ENCODE measurements at regions not wholly inside any gene's neighbourhood (a gene's known extent, or its start where the extent isn't known, plus 50 kb on each side); places are given as distances from the start of the nearest gene placed in this dataset.
"Not testable (repeated sequence)": the region's sequence is repeated elsewhere in the genome, so short reads cannot be mapped to it uniquely, and the experiment has no call there.

- not testable (repeated sequence) for FAIRE-seq
Measured at GRCh38 chr12:131293071-131294015, 339.6 kb downstream of the ADGRD1 start.

- FAIRE-seq = not testable (repeated sequence)
Measured at GRCh38 chr12:131294716-131295115, 341.0 kb downstream of the ADGRD1 start.

- FAIRE-seq = not testable (repeated sequence)
Measured at GRCh38 chr12:131295117-131295516, 341.4 kb downstream of the ADGRD1 start.

GRCh38 chr12:131295559-131295958, 341.9 kb downstream of the ADGRD1 start:
- not testable (repeated sequence) for FAIRE-seq

GRCh38 chr12:131296136-131296535, 342.4 kb downstream of the ADGRD1 start:
- FAIRE-seq = not testable (repeated sequence)

- not testable (repeated sequence) for FAIRE-seq
Measured at GRCh38 chr12:131296651-131297050, 342.9 kb downstream of the ADGRD1 start.

GRCh38 chr12:131298526-131299369, 345.0 kb downstream of the ADGRD1 start:
- FAIRE-seq = not testable (repeated sequence)

GRCh38 chr12:131299370-131299701, 345.6 kb downstream of the ADGRD1 start:
- FAIRE-seq = not testable (repeated sequence)

- not testable (repeated sequence) for FAIRE-seq
Measured at GRCh38 chr12:131303576-131303975, 349.9 kb downstream of the ADGRD1 start.

- FAIRE-seq = not testable (repeated sequence)
Measured at GRCh38 chr12:131304642-131305041, 350.9 kb downstream of the ADGRD1 start.

GRCh38 chr12:131309700-131310099, 356.0 kb downstream of the ADGRD1 start:
- no peak for FAIRE-seq

- not testable (repeated sequence) for FAIRE-seq
Measured at GRCh38 chr12:131310227-131310969, 356.7 kb downstream of the ADGRD1 start.

- not testable (repeated sequence) for FAIRE-seq
Measured at GRCh38 chr12:131311279-131311722, 357.6 kb downstream of the ADGRD1 start.

GRCh38 chr12:131311764-131312163, 358.1 kb downstream of the ADGRD1 start:
- no peak for FAIRE-seq

- not testable (repeated sequence) for FAIRE-seq
Measured at GRCh38 chr12:131312382-131312781, 358.7 kb downstream of the ADGRD1 start.

GRCh38 chr12:131312793-131313545, 359.3 kb downstream of the ADGRD1 start:
- FAIRE-seq = no peak

- FAIRE-seq = no peak
Measured at GRCh38 chr12:131313635-131314034, 359.9 kb downstream of the ADGRD1 start.

- FAIRE-seq = no peak
Measured at GRCh38 chr12:131314524-131315090, 360.9 kb downstream of the ADGRD1 start.

GRCh38 chr12:131315601-131316000, 361.9 kb downstream of the ADGRD1 start:
- FAIRE-seq = no peak

GRCh38 chr12:131316388-131316787, 362.7 kb downstream of the ADGRD1 start:
- FAIRE-seq = no peak

GRCh38 chr12:131318045-131318685, 364.5 kb downstream of the ADGRD1 start:
- FAIRE-seq = no peak
